ENCODE measurements at regions not wholly inside any gene's neighbourhood (a gene's known extent, or its start where the extent isn't known, plus 50 kb on each side); places are given as distances from the start of the nearest gene placed in this dataset.

GRCh38 chr2:238658054-238658407, 189.9 kb upstream of the TWIST2 start:
- WGBS (ENCODE audit: insufficient coverage) = over 99% methylated on average over 7 of the region's 7 CpGs

GRCh38 chr2:238658820-238659219, 189.1 kb upstream of the TWIST2 start:
- WGBS (ENCODE audit: insufficient coverage) = 100% methylated on average over 1 of the region's 3 CpGs

More at GRCh38 chr2:238658054-238658407, 189.9 kb upstream of the TWIST2 start:
- H3K27me3 ChIP-seq (ENCODE audit: control insufficient read depth, insufficient read depth, low read length) = no peaks in the 10 kb centered on the region
- DNase-seq (ENCODE audit: low read depth in 4 of 6, low spot score in 6 of 6) = no peak
- H3K4me3 ChIP-seq (ENCODE audit: low read depth, low read length) = no peak overlapping the region
- H3K27ac ChIP-seq (ENCODE audit: low read depth, low read length) = no peak overlapping the region
- H3K9me3 ChIP-seq (ENCODE audit: control insufficient read depth, insufficient read depth, low read length) = peaks cover 5% of the 10 kb centered on the region
- peaks cover 8% of the 10 kb centered on the region for H3K4me1 ChIP-seq (ENCODE audit: control insufficient read depth, insufficient read depth, low read length)
- H3K36me3 ChIP-seq (ENCODE audit: control insufficient read depth, insufficient read depth, low read length) = no peaks in the 10 kb centered on the region

GRCh38 chr2:238659231-238659630, 188.7 kb upstream of the TWIST2 start:
- no peak for DNase-seq (ENCODE audit: low read depth in 4 of 6, low spot score in 6 of 6)
- Histone ChIP-seq H3K9me3 (ENCODE audit: control insufficient read depth, insufficient read depth, low read length) (peaks cover 5% of the 10 kb centered on the region), H3K27me3 (ENCODE audit: control insufficient read depth, insufficient read depth, low read length) (no peaks in the 10 kb centered on the region), H3K4me1 (ENCODE audit: control insufficient read depth, insufficient read depth, low read length) (peaks cover 8% of the 10 kb centered on the region), H3K4me3 (ENCODE audit: low read depth, low read length) (no peak overlapping the region), H3K27ac (ENCODE audit: low read depth, low read length) (no peak overlapping the region), H3K36me3 (ENCODE audit: control insufficient read depth, insufficient read depth, low read length) (no peaks in the 10 kb centered on the region)
- no CpG with 5 or more reads among the region's 6 CpGs for WGBS (ENCODE audit: insufficient coverage)

More at GRCh38 chr2:238658820-238659219, 189.1 kb upstream of the TWIST2 start:
- Histone ChIP-seq H3K36me3 (ENCODE audit: control insufficient read depth, insufficient read depth, low read length) (no peaks in the 10 kb centered on the region), H3K4me3 (ENCODE audit: low read depth, low read length) (no peak overlapping the region), H3K4me1 (ENCODE audit: control insufficient read depth, insufficient read depth, low read length) (peaks cover 8% of the 10 kb centered on the region), H3K27ac (ENCODE audit: low read depth, low read length) (no peak overlapping the region), H3K27me3 (ENCODE audit: control insufficient read depth, insufficient read depth, low read length) (no peaks in the 10 kb centered on the region), H3K9me3 (ENCODE audit: control insufficient read depth, insufficient read depth, low read length) (peaks cover 5% of the 10 kb centered on the region)
- DNase-seq (ENCODE audit: low read depth in 4 of 6, low spot score in 6 of 6) = no peak

- Histone ChIP-seq H3K27ac (ENCODE audit: low read depth, low read length) (no peak overlapping the region), H3K4me1 (ENCODE audit: control insufficient read depth, insufficient read depth, low read length) (no peaks in the 10 kb centered on the region), H3K27me3 (ENCODE audit: control insufficient read depth, insufficient read depth, low read length) (no peaks in the 10 kb centered on the region), H3K9me3 (ENCODE audit: control insufficient read depth, insufficient read depth, low read length) (peaks cover 5% of the 10 kb centered on the region), H3K36me3 (ENCODE audit: control insufficient read depth, insufficient read depth, low read length) (no peaks in the 10 kb centered on the region), H3K4me3 (ENCODE audit: low read depth, low read length) (no peak overlapping the region)
- WGBS (ENCODE audit: insufficient coverage) = 81% methylated on average over 5 of the region's 9 CpGs
- no peak for DNase-seq (ENCODE audit: low read depth in 4 of 6, low spot score in 6 of 6)
Measured at GRCh38 chr2:238663586-238663985, 184.3 kb upstream of the TWIST2 start.

GRCh38 chr2:238665919-238666318, 182.0 kb upstream of the TWIST2 start:
- no CpG with 5 or more reads among the region's 3 CpGs for WGBS (ENCODE audit: insufficient coverage)
- Histone ChIP-seq H3K27me3 (ENCODE audit: control insufficient read depth, insufficient read depth, low read length) (no peaks in the 10 kb centered on the region), H3K9me3 (ENCODE audit: control insufficient read depth, insufficient read depth, low read length) (peaks cover 4% of the 10 kb centered on the region), H3K27ac (ENCODE audit: low read depth, low read length) (no peak overlapping the region), H3K4me1 (ENCODE audit: control insufficient read depth, insufficient read depth, low read length) (no peaks in the 10 kb centered on the region), H3K36me3 (ENCODE audit: control insufficient read depth, insufficient read depth, low read length) (no peaks in the 10 kb centered on the region), H3K4me3 (ENCODE audit: low read depth, low read length) (no peak overlapping the region)
- no peak for DNase-seq (ENCODE audit: low read depth in 4 of 6, low spot score in 6 of 6)

- Histone ChIP-seq H3K9me3 (ENCODE audit: control insufficient read depth, insufficient read depth, low read length) (no peaks in the 10 kb centered on the region), H3K36me3 (ENCODE audit: control insufficient read depth, insufficient read depth, low read length) (no peaks in the 10 kb centered on the region), H3K4me3 (ENCODE audit: low read depth, low read length) (no peak overlapping the region), H3K27ac (ENCODE audit: low read depth, low read length) (no peak overlapping the region), H3K27me3 (ENCODE audit: control insufficient read depth, insufficient read depth, low read length) (no peaks in the 10 kb centered on the region), H3K4me1 (ENCODE audit: control insufficient read depth, insufficient read depth, low read length) (no peaks in the 10 kb centered on the region)
- DNase-seq (ENCODE audit: low read depth in 4 of 6, low spot score in 6 of 6) = no peak
- no CpG with 5 or more reads among the region's 1 CpG for WGBS (ENCODE audit: insufficient coverage)
Measured at GRCh38 chr2:238666543-238666942, 181.3 kb upstream of the TWIST2 start.

GRCh38 chr2:238667008-238667407, 180.9 kb upstream of the TWIST2 start:
- Histone ChIP-seq H3K9me3 (ENCODE audit: control insufficient read depth, insufficient read depth, low read length) (no peaks in the 10 kb centered on the region), H3K27me3 (ENCODE audit: control insufficient read depth, insufficient read depth, low read length) (no peaks in the 10 kb centered on the region), H3K4me1 (ENCODE audit: control insufficient read depth, insufficient read depth, low read length) (no peaks in the 10 kb centered on the region), H3K36me3 (ENCODE audit: control insufficient read depth, insufficient read depth, low read length) (no peaks in the 10 kb centered on the region), H3K4me3 (ENCODE audit: low read depth, low read length) (no peak overlapping the region), H3K27ac (ENCODE audit: low read depth, low read length) (no peak overlapping the region)
- 85% methylated on average over 6 of the region's 6 CpGs for WGBS (ENCODE audit: insufficient coverage)
- no peak for DNase-seq (ENCODE audit: low read depth in 4 of 6, low spot score in 6 of 6)

GRCh38 chr2:238667639-238668038, 180.2 kb upstream of the TWIST2 start:
- H3K36me3 ChIP-seq (ENCODE audit: control insufficient read depth, insufficient read depth, low read length) = no peaks in the 10 kb centered on the region
- DNase-seq (ENCODE audit: low read depth in 4 of 6, low spot score in 6 of 6) = no peak
- no peaks in the 10 kb centered on the region for H3K9me3 ChIP-seq (ENCODE audit: control insufficient read depth, insufficient read depth, low read length)
- no peaks in the 10 kb centered on the region for H3K4me1 ChIP-seq (ENCODE audit: control insufficient read depth, insufficient read depth, low read length)
- WGBS (ENCODE audit: insufficient coverage) = no CpG with 5 or more reads among the region's 2 CpGs
- H3K27me3 ChIP-seq (ENCODE audit: control insufficient read depth, insufficient read depth, low read length) = no peaks in the 10 kb centered on the region
- H3K27ac ChIP-seq (ENCODE audit: low read depth, low read length) = no peak overlapping the region
- no peak overlapping the region for H3K4me3 ChIP-seq (ENCODE audit: low read depth, low read length)

GRCh38 chr2:238668426-238668825, 179.5 kb upstream of the TWIST2 start:
- Histone ChIP-seq H3K36me3 (ENCODE audit: control insufficient read depth, insufficient read depth, low read length) (no peaks in the 10 kb centered on the region), H3K9me3 (ENCODE audit: control insufficient read depth, insufficient read depth, low read length) (no peaks in the 10 kb centered on the region), H3K27ac (ENCODE audit: low read depth, low read length) (no peak overlapping the region), H3K4me3 (ENCODE audit: low read depth, low read length) (no peak overlapping the region), H3K27me3 (ENCODE audit: control insufficient read depth, insufficient read depth, low read length) (no peaks in the 10 kb centered on the region), H3K4me1 (ENCODE audit: control insufficient read depth, insufficient read depth, low read length) (no peaks in the 10 kb centered on the region)
- DNase-seq (ENCODE audit: low read depth in 4 of 6, low spot score in 6 of 6) = no peak
- WGBS (ENCODE audit: insufficient coverage) = 100% methylated on average over 1 of the region's 1 CpG

GRCh38 chr2:238669046-238669445, 178.8 kb upstream of the TWIST2 start:
- no peak for DNase-seq (ENCODE audit: low read depth in 4 of 6, low spot score in 6 of 6)
- no peaks in the 10 kb centered on the region for H3K4me1 ChIP-seq (ENCODE audit: control insufficient read depth, insufficient read depth, low read length)
- H3K27me3 ChIP-seq (ENCODE audit: control insufficient read depth, insufficient read depth, low read length) = no peaks in the 10 kb centered on the region
- H3K27ac ChIP-seq (ENCODE audit: low read depth, low read length) = no peak overlapping the region
- no CpG with 5 or more reads among the region's 1 CpG for WGBS (ENCODE audit: insufficient coverage)
- H3K4me3 ChIP-seq (ENCODE audit: low read depth, low read length) = no peak overlapping the region
- no peaks in the 10 kb centered on the region for H3K9me3 ChIP-seq (ENCODE audit: control insufficient read depth, insufficient read depth, low read length)
- no peaks in the 10 kb centered on the region for H3K36me3 ChIP-seq (ENCODE audit: control insufficient read depth, insufficient read depth, low read length)
